ENCODE measurements at regions not wholly inside any gene's neighbourhood (a gene's known extent, or its start where the extent isn't known, plus 50 kb on each side); places are given as distances from the start of the nearest gene placed in this dataset.

DNA sequence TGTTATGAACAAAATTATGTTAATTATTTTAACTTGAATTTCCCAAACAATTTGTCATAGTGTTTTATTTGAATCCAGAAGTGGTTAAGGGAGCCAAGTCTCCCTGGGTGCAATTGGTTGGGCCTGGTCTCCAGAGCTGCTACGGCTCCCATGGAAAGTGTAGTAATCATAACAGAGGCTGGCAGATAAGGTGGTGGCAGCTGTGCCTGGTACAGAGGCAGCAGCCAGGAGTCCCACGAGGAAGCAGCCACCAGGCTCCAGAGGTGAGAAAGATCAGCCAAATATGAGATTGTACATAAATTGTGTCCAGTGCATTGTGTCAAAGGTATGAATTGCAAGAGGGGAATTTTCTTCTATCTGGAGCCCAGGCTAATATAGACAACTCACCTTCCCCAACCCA lies 368.9 kb upstream of the PTBP2 start:
- TF ChIP-seq CTCF (IDR thresholded peaks at IDR 0.05) (no peak), POLR2A (IDR thresholded peaks at IDR 0.05) (no peak)
